ENCODE measurements at regions not wholly inside any gene's neighbourhood (a gene's known extent, or its start where the extent isn't known, plus 50 kb on each side); places are given as distances from the start of the nearest gene placed in this dataset.
A peak's percentile ranks its signal among the peaks of the same experiment; 100 is the strongest.

- DNase-seq = no peak
Measured at GRCh38 chr4:23005691-23006090, 313.0 kb downstream of the GBA3 start.

DNA sequence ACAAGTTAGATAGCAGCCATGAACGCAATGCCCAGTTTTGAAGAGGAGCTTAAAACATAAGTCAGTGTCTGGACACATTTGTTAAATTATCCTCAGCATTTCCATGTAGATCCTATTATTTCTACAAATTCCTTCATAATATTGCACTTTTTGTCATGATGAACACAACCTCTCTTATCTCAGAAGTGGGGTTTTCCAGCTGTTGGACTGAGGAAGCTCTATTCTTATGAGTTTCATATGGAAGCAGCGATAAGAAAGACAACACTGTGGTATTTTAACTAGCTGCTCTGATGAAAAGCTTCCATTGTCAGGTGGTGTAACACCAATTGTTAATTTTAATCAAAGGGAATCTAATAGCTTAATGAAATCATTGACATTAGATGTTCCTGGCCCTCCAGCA is 308.7 kb downstream of the GBA3 start:
- DNase-seq = no peak

- no peak for DNase-seq
Measured at GRCh38 chr4:22999419-22999818, 306.7 kb downstream of the GBA3 start.

GRCh38 chr4:22997358-22998224 is 304.9 kb downstream of the GBA3 start:
- no peak for DNase-seq

GRCh38 chr4:22991576-22991975 is 298.8 kb downstream of the GBA3 start:
- no peak for DNase-seq

- DNase-seq = no peak
Measured at GRCh38 chr4:22988526-22988925, 295.8 kb downstream of the GBA3 start.

- DNase-seq = no peak
Measured at GRCh38 chr4:22987870-22988269, 295.1 kb downstream of the GBA3 start.

DNA sequence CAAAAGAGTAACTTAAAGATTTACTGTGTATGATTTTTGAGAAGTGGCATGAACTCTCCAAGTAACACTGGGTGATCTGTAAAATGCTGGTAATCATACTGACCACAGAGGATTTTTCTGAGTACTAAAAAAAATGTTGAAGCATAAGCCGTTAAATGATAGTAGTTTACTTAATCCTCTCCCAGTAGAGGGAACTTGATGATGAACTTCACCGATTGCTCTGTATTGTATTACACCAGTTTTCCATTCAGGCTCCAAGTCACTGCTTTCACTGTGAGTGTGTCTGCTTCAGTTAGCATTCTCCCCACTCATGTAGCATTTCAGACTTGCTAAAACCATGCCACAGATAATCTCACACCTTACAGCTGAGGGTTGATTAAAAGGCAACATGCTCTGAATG is 294.1 kb downstream of the GBA3 start:
- no peak for DNase-seq

- no peak for DNase-seq
Measured at GRCh38 chr4:22986262-22986661, 293.5 kb downstream of the GBA3 start.

DNA sequence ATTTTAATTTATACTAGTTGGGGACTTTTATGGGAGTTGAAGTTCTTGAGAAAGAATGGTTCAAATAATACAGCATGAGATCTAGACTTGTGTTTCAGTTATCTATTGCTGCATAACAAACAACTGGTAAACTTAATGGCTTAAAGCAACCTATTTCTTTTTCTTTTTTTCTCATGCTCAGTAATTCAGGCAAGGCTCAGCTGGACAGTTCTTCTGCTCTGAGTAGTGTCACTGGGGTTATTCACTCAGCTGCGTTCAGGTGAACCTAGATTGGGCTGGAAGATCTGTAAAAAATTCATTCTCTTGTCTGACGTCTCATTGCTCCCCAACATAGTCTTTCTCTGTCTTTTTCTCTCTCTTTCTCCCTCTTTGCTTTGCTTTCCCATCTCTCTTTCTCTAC is 291.7 kb downstream of the GBA3 start:
- no peak for DNase-seq

- DNase-seq = no peak
Measured at GRCh38 chr4:22978656-22979055, 285.9 kb downstream of the GBA3 start.

GRCh38 chr4:22970665-22971064 is 277.9 kb downstream of the GBA3 start:
- no peak for DNase-seq

GRCh38 chr4:22969287-22969896 is 276.7 kb downstream of the GBA3 start:
- no peak for DNase-seq

DNA sequence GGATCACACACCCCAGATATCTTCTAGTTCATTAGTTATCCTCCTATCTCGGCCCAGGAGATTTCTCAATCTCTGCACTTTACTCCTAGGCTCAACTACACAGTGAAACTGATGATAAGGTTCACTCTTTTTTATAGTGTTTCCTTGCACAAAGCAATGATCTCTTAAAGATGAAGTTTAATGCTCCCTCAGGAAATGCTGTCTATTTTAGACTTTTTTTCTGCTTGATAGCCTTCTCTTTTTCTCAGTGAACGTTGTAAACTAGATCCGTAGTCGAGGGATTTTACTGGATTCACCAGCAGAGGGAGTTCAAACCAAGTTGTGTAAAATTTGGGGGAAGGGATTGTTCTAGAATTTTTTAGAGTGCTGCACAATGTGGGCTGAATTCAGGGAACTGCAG is 269.6 kb downstream of the GBA3 start:
- peak in 1 of 2 donors; percentile 23 for DNase-seq

GRCh38 chr4:22959483-22959882 is 266.7 kb downstream of the GBA3 start:
- no peak for DNase-seq

- DNase-seq = no peak
Measured at GRCh38 chr4:22957774-22958309, 265.1 kb downstream of the GBA3 start.

DNA sequence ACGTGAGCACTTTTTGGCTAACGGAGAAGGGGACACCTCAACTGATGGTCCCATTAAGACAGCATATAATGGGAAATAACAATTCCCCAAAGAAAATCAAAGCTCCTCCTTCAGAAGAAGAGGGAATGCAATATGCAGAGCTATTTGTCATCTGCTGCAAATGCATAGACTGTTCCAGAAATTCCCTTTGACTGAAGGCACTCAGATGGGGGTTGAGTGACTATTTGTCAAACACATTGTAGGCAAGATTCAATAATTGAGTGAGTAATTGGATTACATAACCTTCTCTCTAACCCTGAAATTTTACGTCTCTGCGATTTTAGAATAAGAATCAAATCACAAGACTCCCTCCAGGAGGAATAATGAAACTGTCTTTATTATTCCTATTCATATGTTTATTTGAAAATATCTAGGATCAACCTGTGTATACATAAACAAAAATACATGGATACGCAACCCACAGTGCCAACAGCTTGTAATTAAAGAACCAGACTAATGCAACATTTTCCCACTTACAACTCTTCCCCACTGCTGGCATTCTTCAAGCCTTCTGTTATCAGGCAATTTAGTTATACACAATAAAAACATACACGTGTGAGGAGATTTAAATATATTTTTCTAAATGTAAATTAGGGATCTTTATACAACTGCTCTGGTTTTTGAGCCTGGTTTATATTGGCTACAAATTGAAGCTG is 256.6 kb downstream of the GBA3 start:
- DNase-seq = no peak

GRCh38 chr4:22947851-22948250 is 255.1 kb downstream of the GBA3 start:
- no peak for DNase-seq

DNA sequence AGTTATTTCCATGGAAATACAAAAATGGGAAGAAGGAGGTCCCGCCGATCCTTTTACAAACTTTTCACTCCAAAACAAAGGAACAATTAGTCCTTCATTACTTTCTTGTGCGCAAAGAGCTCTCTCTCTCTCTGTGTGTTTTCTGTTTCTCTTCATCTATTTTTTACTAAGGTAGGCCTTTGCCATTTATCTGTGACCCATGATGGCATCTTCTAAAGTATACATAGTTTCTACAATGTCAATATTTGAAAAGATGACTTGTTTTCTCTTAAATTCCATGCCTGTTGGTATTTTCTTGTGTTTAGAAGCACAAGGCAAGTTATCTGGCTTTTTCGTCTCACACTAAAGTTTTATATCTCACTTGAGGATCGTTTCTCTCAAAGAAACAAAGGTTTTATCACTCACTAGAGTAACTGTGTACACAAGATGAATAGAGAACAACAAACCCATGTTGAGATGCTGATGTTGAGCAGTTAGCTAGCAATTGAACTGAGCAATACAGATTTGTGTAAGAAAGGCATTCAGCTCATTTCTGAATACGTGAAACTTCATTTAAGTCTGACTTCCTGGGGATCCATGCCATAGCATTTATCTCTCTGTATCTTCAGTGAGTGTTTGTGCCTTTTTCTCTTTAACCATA is 250.3 kb downstream of the GBA3 start:
- no peak for DNase-seq

GRCh38 chr4:22941688-22942375 is 249.1 kb downstream of the GBA3 start:
- DNase-seq = no peak

DNA sequence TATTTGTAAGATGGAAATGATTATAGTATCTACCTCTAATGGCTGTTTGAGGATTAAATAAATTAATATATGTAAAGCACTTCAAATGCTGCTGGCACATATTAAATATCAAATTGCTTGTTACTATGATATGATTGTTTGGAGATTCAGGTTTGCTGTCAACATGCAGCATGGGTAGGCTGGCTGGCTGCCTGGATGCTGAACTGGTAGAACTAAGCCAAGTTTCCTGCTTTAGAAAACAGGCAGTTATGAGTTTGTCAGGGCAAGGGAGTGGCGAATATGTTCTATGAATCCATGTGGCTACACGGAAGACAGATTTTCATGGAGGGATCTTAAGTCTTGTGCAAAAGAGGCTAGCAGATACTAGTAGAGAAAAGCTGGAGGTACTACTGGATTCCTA is 239.6 kb downstream of the GBA3 start:
- DNase-seq = no peak

DNA sequence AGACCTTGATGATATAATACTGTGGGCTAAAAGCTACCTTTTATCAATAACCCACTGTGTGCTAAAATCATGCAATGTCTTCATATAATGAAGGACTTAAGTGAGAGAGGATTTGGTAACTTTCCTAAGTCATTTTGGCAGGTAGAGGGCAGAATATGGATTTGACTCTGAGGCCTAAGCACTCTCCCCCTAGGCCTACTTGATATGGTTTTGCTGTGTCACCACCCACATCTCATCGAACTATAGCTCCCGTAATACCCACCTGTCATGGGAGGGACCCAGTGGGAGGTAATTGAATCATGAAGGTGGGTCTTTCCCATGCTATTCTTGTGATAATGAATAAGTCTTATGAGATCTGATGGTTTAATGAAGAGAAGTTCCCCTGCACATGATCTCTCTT is 229.7 kb downstream of the GBA3 start:
- no peak for DNase-seq

GRCh38 chr4:22921936-22922335 is 229.2 kb downstream of the GBA3 start:
- no peak for DNase-seq
